ENCODE measurements at regions not wholly inside any gene's neighbourhood (a gene's known extent, or its start where the extent isn't known, plus 50 kb on each side); places are given as distances from the start of the nearest gene placed in this dataset.

- no peak overlapping the region for H3K4me3 ChIP-seq
- DNase-seq, result no peak
- 68 to 87% (median 84%) methylated on average over 3 of the region's 3 CpGs for WGBS, 5 donors
- TF ChIP-seq POLR2A (IDR thresholded peaks at IDR 0.05) (no peak), EP300 (IDR thresholded peaks at IDR 0.05) (no peak), POLR2AphosphoS5 (IDR thresholded peaks at IDR 0.05) (no peak), CTCF (IDR thresholded peaks at IDR 0.05) (no peak)
- no peaks in the 10 kb centered on the region for H3K36me3 ChIP-seq
- H3K4me1 ChIP-seq, result peaks cover 0 to 4% (median 0%) of the 10 kb centered on the region in 4 donors
- no peaks in the 10 kb centered on the region for H3K27me3 ChIP-seq
- peaks cover 0 to 13% (median 7%) of the 10 kb centered on the region in 4 donors for H3K9me3 ChIP-seq
- intact Hi-C loops (cut with DNase I; ENCODE audit: low total_unique reads), result no loop called here
- H3K27ac ChIP-seq, result no peak overlapping the region
Measured at GRCh38 chr10:90414926-90415325, 442.9 kb downstream of the HTR7 start.

- TF ChIP-seq CTCF (IDR thresholded peaks at IDR 0.05) (no peak), POLR2AphosphoS5 (IDR thresholded peaks at IDR 0.05) (no peak), EP300 (IDR thresholded peaks at IDR 0.05) (no peak), POLR2A (IDR thresholded peaks at IDR 0.05) (no peak)
- Histone ChIP-seq H3K4me1 (peaks cover 0 to 4% (median 0%) of the 10 kb centered on the region in 4 donors), H3K27ac (no peak overlapping the region), H3K4me3 (no peak overlapping the region), H3K36me3 (no peaks in the 10 kb centered on the region), H3K27me3 (no peaks in the 10 kb centered on the region), H3K9me3 (no peaks in the 10 kb centered on the region)
- intact Hi-C loops (cut with DNase I; ENCODE audit: low total_unique reads), result no loop called here
- no peak for DNase-seq
- WGBS, 5 donors, result 43 to 52% (median 45%) methylated on average over 3 of the region's 3 CpGs
Measured at GRCh38 chr10:90417029-90417428, 440.8 kb downstream of the HTR7 start.

- H3K4me1 ChIP-seq, result peaks cover 0 to 4% (median 0%) of the 10 kb centered on the region in 4 donors
- WGBS, 5 donors, result 56 to 79% (median 68%) methylated on average over 2 of the region's 2 CpGs
- TF ChIP-seq EP300 (IDR thresholded peaks at IDR 0.05) (no peak), POLR2AphosphoS5 (IDR thresholded peaks at IDR 0.05) (no peak), CTCF (IDR thresholded peaks at IDR 0.05) (no peak), POLR2A (IDR thresholded peaks at IDR 0.05) (no peak)
- H3K27me3 ChIP-seq, result no peaks in the 10 kb centered on the region
- no peak overlapping the region for H3K4me3 ChIP-seq
- no peak overlapping the region for H3K27ac ChIP-seq
- no peaks in the 10 kb centered on the region for H3K9me3 ChIP-seq
- no peak for DNase-seq
- intact Hi-C loops (cut with DNase I; ENCODE audit: low total_unique reads), result no loop called here
- H3K36me3 ChIP-seq, result no peaks in the 10 kb centered on the region
Measured at GRCh38 chr10:90417476-90418210, 440.2 kb downstream of the HTR7 start.

- peak in 1 of 2 donors; percentile 31 for DNase-seq
- intact Hi-C loops (cut with DNase I; ENCODE audit: low total_unique reads), result no loop called here
- Histone ChIP-seq H3K36me3 (no peaks in the 10 kb centered on the region), H3K4me3 (no peak overlapping the region), H3K4me1 (no peaks in the 10 kb centered on the region), H3K27me3 (no peaks in the 10 kb centered on the region), H3K9me3 (no peaks in the 10 kb centered on the region), H3K27ac (no peak overlapping the region)
- no peak for TF ChIP-seq EP300 (IDR thresholded peaks at IDR 0.05)
- no peak for TF ChIP-seq POLR2AphosphoS5 (IDR thresholded peaks at IDR 0.05)
- TF ChIP-seq CTCF (IDR thresholded peaks at IDR 0.05), result no peak
- no peak for TF ChIP-seq POLR2A (IDR thresholded peaks at IDR 0.05)
- WGBS, 5 donors, result 53 to 70% (median 60%) methylated on average over 7 of the region's 7 CpGs
Measured at GRCh38 chr10:90418869-90419652, 438.8 kb downstream of the HTR7 start.
